ENCODE measurements at regions not wholly inside any gene's neighbourhood (a gene's known extent, or its start where the extent isn't known, plus 50 kb on each side); places are given as distances from the start of the nearest gene placed in this dataset.

DNA sequence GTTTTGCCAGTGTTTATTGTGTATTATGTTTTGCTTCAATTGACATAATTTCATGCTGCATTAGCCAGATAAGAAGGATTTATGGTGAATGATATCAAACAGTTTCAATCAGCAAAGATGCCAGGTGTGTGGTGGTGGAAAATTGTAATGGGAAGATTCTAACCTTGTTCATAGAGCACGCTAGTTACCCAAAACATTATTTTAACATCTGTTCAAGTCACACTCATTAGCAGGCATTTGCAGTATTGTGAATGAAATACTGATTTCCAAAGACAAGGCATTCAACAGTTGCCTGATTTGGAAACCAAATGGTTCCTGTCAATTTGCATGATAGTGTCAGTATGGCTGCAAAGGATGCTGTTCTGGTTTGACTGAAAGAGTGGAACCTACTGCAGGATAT, 129.7 kb downstream of the EPC1 start:
- TF ChIP-seq, protein P1, sequence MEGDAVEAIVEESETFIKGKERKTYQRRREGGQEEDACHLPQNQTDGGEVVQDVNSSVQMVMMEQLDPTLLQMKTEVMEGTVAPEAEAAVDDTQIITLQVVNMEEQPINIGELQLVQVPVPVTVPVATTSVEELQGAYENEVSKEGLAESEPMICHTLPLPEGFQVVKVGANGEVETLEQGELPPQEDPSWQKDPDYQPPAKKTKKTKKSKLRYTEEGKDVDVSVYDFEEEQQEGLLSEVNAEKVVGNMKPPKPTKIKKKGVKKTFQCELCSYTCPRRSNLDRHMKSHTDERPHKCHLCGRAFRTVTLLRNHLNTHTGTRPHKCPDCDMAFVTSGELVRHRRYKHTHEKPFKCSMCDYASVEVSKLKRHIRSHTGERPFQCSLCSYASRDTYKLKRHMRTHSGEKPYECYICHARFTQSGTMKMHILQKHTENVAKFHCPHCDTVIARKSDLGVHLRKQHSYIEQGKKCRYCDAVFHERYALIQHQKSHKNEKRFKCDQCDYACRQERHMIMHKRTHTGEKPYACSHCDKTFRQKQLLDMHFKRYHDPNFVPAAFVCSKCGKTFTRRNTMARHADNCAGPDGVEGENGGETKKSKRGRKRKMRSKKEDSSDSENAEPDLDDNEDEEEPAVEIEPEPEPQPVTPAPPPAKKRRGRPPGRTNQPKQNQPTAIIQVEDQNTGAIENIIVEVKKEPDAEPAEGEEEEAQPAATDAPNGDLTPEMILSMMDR (conservative IDR thresholded peaks at IDR 0.05 in 1 of 2, IDR thresholded peaks at IDR 0.05 in 1 of 2; ENCODE audit: low read depth in 1 of 2, low read length in 2 of 2) = no peak
- TF ChIP-seq EZH2 (IDR thresholded peaks at IDR 0.05; ENCODE audit: low read length, missing control alignments) = no peak
